Activated naive CD4-positive, alpha-beta T cell treated with anti-CD3 and anti-CD28 coated beads, Interleukin-2, amount 50 U/mL, for 24 hours (primary cell): ENCODE measurements at regions not wholly inside any gene's neighbourhood (a gene's known extent, or its start where the extent isn't known, plus 50 kb on each side); places are given as distances from the start of the nearest gene placed in this dataset.
A peak's percentile ranks its signal among the peaks of the same experiment; 100 is the strongest.

ENCODE experiments used
- H3K27ac Mint-ChIP-seq: one replicate; pipeline ENCODE4 v1.8.0; 2021; ENCODE audit warnings: mild to moderate bottlenecking, mixed read lengths
- H3K27me3 Mint-ChIP-seq: one replicate; pipeline ENCODE4 v1.8.0; 2021; ENCODE audit warnings: mixed read lengths
- H3K36me3 Mint-ChIP-seq: one replicate; pipeline ENCODE4 v1.8.0; 2021; ENCODE audit warnings: mixed read lengths
- H3K4me1 Mint-ChIP-seq: one replicate; pipeline ENCODE4 v1.8.0; 2021; ENCODE audit warnings: mixed read lengths
- H3K4me3 Mint-ChIP-seq: one replicate; pipeline ENCODE4 v1.8.0; 2021; ENCODE audit warnings: mild to moderate bottlenecking, mixed read lengths
- H3K9me3 Mint-ChIP-seq: one replicate; pipeline ENCODE4 v1.8.0; 2021; ENCODE audit warnings: mixed read lengths

DNA sequence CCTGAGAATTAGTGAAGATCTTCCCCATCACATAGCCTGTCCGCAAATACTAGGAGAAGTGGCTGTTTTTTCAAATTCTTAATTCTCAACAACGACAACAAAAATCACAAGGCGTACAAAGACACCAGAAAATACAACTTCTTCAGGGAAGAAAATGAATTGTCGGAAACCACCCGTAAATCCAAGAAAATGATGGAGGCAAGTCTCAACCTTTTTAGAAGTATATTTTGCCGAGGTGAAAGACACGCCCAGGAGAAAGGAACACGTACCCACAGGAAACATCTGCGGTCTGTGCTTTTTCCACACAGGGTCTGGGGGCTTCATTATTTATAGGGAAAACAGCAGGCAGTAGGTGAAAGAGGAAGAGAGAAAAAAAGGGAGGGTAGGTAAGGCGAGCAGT, 223.9 kb upstream of the GGTLC1 start:
- H3K4me3 Mint-ChIP-seq, result no peak overlapping the region
- peaks cover 6% of the 10 kb centered on the region for H3K4me1 Mint-ChIP-seq
- peaks cover 6% of the 10 kb centered on the region for H3K9me3 Mint-ChIP-seq
- H3K27me3 Mint-ChIP-seq, result peaks cover 33% of the 10 kb centered on the region
- peaks cover 1% of the 10 kb centered on the region for H3K36me3 Mint-ChIP-seq
- peak overlapping the region; percentile 15 for H3K27ac Mint-ChIP-seq

DNA sequence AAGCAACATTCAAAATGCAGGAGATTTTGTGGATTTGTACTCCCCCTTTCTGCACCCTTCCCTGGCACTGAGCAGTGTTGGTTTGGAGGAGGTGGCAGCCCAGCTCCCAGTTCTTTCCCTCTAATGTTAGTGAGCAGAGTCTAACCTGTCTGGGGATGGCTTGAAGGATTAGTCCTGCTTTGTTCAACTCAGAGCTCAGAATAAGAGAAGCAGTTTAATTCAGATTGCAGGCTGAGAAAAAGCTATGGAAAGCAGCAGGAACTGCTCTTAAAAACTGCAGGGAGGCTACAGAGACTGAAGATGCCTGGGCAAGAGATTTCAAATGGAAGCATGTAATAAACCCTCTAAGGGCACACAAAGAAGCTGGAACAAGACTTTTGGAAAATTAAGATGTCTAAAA, 223.4 kb upstream of the GGTLC1 start:
- Mint-ChIP-seq H3K4me1 (peaks cover 6% of the 10 kb centered on the region), H3K36me3 (peaks cover 1% of the 10 kb centered on the region), H3K27ac (no peak overlapping the region), H3K4me3 (no peak overlapping the region), H3K27me3 (peaks cover 33% of the 10 kb centered on the region), H3K9me3 (peaks cover 6% of the 10 kb centered on the region)

DNA sequence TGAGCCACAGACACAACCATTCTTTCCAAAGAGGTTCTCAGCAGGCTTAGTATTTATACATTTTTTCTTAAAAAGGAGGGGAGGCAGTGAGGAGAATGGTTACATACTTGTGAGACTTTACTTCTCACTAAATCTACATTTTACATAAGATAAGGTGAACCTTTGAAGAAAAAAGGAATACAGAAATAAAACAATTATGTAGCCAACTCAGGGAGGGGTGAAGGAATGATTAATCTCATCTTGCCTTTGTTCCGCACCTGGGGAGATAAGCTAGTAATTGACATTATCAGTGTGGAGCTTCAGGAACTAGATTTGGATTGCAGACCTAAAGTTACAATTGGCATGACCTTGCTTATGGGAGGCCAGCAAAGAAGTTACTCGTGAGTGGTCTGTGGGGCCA, 221.8 kb upstream of the GGTLC1 start:
- no peaks in the 10 kb centered on the region for H3K9me3 Mint-ChIP-seq
- no peak overlapping the region for H3K4me3 Mint-ChIP-seq
- peaks cover 25% of the 10 kb centered on the region for H3K27me3 Mint-ChIP-seq
- H3K27ac Mint-ChIP-seq, result no peak overlapping the region
- H3K4me1 Mint-ChIP-seq, result peaks cover 6% of the 10 kb centered on the region
- H3K36me3 Mint-ChIP-seq, result no peaks in the 10 kb centered on the region

DNA sequence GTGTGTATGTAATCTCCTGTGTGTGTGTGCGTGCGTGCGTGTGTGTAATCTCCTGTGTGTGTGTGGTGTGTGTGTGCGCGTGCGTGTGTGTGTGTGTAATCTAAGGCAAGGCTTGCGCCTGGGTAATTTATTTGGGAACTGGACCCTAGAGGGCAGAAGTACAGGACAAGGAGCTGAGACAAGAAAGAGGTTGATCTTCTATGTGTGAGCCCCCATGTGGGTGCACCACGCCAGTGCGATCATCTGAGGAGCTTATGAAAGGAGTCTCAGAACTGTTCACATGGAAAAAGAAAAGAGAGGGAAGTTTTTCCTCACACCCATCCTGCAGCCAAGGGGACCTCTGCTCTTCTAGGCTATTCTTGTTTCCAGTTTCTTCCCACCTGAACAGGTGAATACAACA, 220.1 kb upstream of the GGTLC1 start:
- Mint-ChIP-seq H3K4me1 (peaks cover 6% of the 10 kb centered on the region), H3K9me3 (no peaks in the 10 kb centered on the region), H3K27me3 (peaks cover 22% of the 10 kb centered on the region), H3K4me3 (no peak overlapping the region), H3K27ac (peak overlapping the region; percentile 8), H3K36me3 (no peaks in the 10 kb centered on the region)

DNA sequence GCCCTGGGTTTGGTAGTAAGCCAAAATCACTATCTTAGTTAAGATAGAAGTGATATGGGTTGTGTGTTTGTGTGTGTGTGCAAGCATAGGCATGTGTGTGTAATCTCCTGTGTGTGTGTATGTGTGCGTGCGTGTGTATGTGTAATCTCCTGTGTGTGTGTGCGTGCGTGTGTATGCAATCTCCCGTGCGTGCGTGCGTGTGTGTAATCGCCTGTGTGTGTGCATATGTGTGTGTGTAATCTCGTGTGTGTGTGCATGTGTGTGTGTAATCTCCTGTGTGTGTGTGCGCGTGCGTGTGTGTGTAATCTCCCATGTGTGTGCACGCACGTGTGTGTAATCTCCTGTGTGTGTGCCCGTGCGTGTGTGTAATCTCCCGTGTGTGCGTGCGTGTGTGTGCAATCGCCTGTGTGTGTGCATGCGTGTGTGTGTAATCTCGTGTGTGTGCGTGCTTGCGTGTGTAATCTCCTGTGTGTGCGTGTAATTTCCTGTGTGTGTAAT, 219.3 kb upstream of the GGTLC1 start:
- Mint-ChIP-seq H3K27ac (no peak overlapping the region), H3K27me3 (peaks cover 17% of the 10 kb centered on the region), H3K36me3 (no peaks in the 10 kb centered on the region), H3K9me3 (no peaks in the 10 kb centered on the region), H3K4me1 (peaks cover 6% of the 10 kb centered on the region), H3K4me3 (no peak overlapping the region)

DNA sequence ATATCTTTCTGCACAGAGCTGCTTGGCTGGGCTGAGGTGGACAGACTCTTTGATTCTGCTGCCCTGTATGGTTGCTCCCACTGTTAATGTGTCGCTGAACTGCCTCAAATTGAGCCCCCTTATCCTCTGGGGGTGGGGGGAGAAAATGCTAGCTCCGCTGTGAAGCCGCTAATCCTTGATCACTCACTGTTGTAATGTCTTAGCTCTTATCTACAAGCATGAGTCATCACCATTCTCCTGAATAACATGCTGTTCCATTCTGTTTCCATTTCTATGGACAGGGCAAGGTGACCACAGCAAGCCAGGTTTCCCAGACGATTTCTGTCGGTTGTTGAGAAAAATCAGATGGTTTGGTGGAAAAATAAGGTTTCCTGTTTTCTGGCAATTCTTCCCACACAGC, 218.4 kb upstream of the GGTLC1 start:
- H3K36me3 Mint-ChIP-seq, result no peaks in the 10 kb centered on the region
- H3K4me3 Mint-ChIP-seq, result no peak overlapping the region
- H3K4me1 Mint-ChIP-seq, result no peaks in the 10 kb centered on the region
- no peak overlapping the region for H3K27ac Mint-ChIP-seq
- H3K9me3 Mint-ChIP-seq, result no peaks in the 10 kb centered on the region
- H3K27me3 Mint-ChIP-seq, result peaks cover 8% of the 10 kb centered on the region

DNA sequence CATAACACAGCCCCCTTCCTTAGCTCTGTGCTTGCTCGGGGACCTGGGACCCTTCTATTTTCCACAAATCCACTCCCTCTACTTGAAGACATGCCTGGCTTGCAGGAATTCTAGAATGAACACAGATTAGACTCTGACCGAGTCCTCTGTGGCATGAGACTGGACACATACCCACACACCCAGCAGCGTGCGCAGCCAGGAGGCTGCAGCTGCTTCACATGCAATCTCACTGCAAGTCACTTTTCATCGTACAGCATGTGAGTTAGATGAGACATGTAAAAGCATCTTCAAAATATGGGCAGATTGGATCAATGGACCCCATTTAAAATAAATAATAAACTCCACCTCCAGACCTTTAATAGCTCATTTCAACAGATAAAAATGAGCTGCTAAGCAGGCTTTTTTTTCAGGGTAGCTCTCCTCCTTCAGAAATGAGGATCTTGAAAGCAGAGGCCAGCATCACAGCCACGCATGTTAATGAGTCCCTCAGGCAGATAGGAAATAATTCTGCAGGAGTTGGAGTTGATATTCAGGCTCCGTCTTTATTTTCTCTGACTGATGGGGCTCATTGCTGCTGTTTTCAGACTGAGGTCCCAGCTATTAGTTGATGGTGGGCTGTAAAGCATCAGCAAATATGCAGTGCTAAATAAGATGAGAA, 215.1 kb upstream of the GGTLC1 start:
- H3K27me3 Mint-ChIP-seq, result no peaks in the 10 kb centered on the region
- no peaks in the 10 kb centered on the region for H3K9me3 Mint-ChIP-seq
- H3K27ac Mint-ChIP-seq, result no peak overlapping the region
- no peak overlapping the region for H3K4me3 Mint-ChIP-seq
- no peaks in the 10 kb centered on the region for H3K36me3 Mint-ChIP-seq
- H3K4me1 Mint-ChIP-seq, result no peaks in the 10 kb centered on the region

DNA sequence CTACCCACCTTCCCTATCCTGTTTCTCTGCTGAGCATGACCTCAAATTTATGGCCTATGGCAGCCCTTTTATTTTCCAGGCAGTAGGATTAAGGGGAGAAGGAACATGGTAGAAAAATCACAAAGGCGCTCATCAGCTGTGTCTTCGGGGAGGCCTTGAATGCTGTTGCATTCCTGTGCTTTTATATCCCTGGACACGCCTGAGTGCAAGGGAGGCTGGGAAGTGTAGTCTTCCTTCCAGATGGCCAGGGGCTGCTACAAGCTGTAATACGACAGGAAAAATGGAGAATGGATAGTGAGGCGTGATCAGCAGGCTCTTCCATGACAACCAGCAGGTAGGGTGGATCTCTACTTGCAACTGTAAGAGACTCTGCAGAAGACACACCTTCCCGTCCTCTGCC, 210.9 kb upstream of the GGTLC1 start:
- no peak overlapping the region for H3K4me3 Mint-ChIP-seq
- H3K4me1 Mint-ChIP-seq, result no peaks in the 10 kb centered on the region
- no peaks in the 10 kb centered on the region for H3K36me3 Mint-ChIP-seq
- H3K27me3 Mint-ChIP-seq, result peaks cover 2% of the 10 kb centered on the region
- no peak overlapping the region for H3K27ac Mint-ChIP-seq
- no peaks in the 10 kb centered on the region for H3K9me3 Mint-ChIP-seq

DNA sequence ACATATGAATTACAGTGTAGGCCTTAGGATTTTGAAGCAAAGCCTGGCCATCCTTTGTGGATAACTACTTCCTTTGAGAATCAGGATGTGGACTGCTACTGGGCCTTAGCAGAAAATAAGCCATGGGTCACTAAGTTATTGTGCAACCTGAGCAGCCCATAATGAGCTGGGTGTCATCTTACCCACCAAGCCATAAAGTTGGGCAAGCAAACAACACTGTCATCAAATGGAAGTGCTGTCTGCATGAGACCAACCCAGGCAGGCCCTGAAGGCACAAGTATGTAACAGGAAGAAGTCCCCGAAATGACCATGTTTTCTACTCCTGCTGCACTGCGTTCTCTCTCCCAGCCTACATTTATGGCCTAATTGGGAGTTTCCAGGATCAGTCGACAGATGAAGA, 205.6 kb upstream of the GGTLC1 start:
- H3K36me3 Mint-ChIP-seq, result peaks cover 2% of the 10 kb centered on the region
- no peak overlapping the region for H3K27ac Mint-ChIP-seq
- H3K9me3 Mint-ChIP-seq, result no peaks in the 10 kb centered on the region
- peaks cover 4% of the 10 kb centered on the region for H3K27me3 Mint-ChIP-seq
- no peaks in the 10 kb centered on the region for H3K4me1 Mint-ChIP-seq
- H3K4me3 Mint-ChIP-seq, result no peak overlapping the region

DNA sequence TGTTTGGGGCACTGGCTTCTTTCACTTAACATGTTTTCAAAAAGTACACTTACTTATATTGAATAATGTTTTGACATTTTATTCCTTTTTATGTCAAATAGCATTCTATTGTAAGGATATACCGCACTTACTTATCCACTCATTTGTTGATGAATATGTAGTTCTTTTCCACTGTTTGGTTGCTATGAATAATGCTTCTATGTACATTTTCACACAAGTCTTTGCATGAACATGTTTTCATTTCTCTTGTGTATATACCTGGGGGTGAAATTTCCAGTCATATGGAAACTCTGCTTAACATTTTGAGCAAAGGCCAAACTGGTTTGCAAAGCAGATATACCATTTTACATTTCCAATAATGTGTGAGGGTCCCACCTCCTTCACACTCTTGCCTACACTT, 202.3 kb upstream of the GGTLC1 start:
- Mint-ChIP-seq H3K9me3 (no peaks in the 10 kb centered on the region), H3K36me3 (peaks cover 2% of the 10 kb centered on the region), H3K27ac (no peak overlapping the region), H3K4me1 (no peaks in the 10 kb centered on the region), H3K27me3 (peaks cover 2% of the 10 kb centered on the region), H3K4me3 (no peak overlapping the region)

DNA sequence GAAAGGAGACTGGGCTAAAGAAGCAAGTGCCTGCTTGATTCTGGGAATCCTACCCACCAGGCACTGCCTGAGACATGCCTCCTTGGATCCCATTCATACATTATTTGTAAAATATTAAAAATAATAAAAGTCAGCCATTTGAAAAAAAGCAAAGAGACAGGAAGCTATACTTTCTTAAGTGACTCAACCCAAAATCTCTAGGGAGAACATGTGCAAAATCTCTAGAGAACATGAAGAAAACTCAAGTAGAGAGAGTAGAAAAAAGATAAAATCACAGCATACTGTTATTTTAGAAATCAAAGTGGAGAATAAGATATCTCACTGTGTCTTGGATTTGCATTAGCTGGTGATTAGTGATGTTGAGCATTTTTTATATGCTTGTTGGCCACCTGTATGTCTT, 197.2 kb upstream of the GGTLC1 start:
- Mint-ChIP-seq H3K4me3 (no peak overlapping the region), H3K27ac (no peak overlapping the region)

DNA sequence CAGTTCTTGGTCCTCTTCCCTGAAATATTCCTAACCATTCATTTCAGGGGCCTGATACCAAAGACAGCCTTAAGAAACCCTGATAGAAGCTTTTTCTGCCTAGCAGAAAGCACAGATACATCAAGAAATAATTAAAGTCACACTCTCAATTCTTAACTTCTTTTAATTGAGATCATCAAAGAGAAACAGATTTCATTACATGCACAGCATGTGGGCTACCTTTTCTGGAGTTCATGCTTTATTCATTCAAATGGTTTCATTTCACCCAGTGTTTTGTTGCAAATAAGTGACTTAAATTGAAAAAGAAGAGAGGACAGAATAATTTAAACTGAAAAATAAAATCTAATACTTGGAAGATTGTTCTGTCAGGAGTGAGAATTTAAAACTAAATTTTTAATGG, 192.6 kb upstream of the GGTLC1 start:
- Mint-ChIP-seq H3K4me1 (no peaks in the 10 kb centered on the region), H3K9me3 (no peaks in the 10 kb centered on the region), H3K36me3 (no peaks in the 10 kb centered on the region), H3K27ac (no peak overlapping the region), H3K4me3 (no peak overlapping the region), H3K27me3 (peaks cover 4% of the 10 kb centered on the region)

More for the DNA sequence above, 197.2 kb upstream of the GGTLC1 start:
- peaks cover 2% of the 10 kb centered on the region for H3K27me3 Mint-ChIP-seq
- no peaks in the 10 kb centered on the region for H3K9me3 Mint-ChIP-seq
- peaks cover 2% of the 10 kb centered on the region for H3K36me3 Mint-ChIP-seq
- no peaks in the 10 kb centered on the region for H3K4me1 Mint-ChIP-seq

DNA sequence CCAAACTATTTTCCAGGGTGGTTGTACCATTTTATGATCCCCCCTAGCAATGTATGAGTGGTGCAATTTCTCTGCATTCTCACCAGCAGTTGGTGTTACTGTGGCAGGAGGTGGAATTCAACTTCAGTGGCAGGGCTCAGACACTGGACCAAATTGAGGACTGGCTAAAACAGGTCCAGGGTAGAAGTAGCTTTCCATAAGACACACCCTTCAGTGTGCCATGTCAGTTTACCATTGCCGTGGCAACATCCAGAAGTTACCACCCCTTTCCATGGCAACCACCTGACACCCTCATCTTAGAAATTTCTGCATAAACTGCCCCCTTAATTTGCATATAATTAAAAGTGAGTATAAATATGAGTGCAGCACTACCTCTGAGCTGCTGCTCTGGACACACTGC, 180.7 kb upstream of the GGTLC1 start:
- Mint-ChIP-seq H3K4me3 (no peak overlapping the region), H3K9me3 (peaks cover 7% of the 10 kb centered on the region), H3K36me3 (peaks cover 5% of the 10 kb centered on the region), H3K4me1 (no peaks in the 10 kb centered on the region), H3K27ac (no peak overlapping the region), H3K27me3 (peaks cover 5% of the 10 kb centered on the region)

DNA sequence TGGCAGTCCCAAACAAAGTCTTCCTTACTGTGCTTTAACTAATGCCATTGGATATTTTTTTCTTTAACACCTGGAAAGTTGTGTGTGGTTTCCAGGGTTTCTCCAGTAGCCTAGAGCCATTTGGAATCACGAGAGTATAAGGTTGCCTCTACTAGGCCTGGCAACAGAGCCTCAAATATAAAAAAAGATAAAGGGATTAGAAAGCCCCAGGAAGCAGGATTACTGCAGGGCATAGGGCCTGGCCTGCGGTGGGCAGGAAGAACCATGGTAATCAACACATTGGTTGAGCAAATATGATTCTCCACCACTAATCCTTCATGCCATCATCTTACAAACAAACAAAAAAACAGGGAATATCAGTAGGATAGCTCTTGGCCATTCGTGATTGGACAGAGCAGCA, 177.8 kb upstream of the GGTLC1 start:
- no peak overlapping the region for H3K4me3 Mint-ChIP-seq
- no peaks in the 10 kb centered on the region for H3K9me3 Mint-ChIP-seq
- no peak overlapping the region for H3K27ac Mint-ChIP-seq
- no peaks in the 10 kb centered on the region for H3K27me3 Mint-ChIP-seq
- H3K4me1 Mint-ChIP-seq, result no peaks in the 10 kb centered on the region
- no peaks in the 10 kb centered on the region for H3K36me3 Mint-ChIP-seq

DNA sequence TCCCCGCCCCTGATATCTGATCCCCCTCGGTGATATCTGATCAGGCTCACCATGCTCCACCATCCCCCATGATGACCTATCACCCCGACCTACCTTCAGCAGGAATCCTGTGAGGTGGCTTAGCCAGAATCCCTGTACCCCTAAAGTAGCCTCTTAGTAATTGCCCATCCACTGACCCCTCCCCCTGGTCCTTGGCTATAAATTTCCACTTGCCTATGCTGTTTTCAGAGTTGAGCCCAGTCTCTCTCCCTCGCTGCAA, 177.5 kb upstream of the GGTLC1 start:
- H3K27me3 Mint-ChIP-seq, result no peaks in the 10 kb centered on the region
- no peak overlapping the region for H3K4me3 Mint-ChIP-seq
- H3K9me3 Mint-ChIP-seq, result no peaks in the 10 kb centered on the region
- H3K4me1 Mint-ChIP-seq, result no peaks in the 10 kb centered on the region
- H3K27ac Mint-ChIP-seq, result no peak overlapping the region
- H3K36me3 Mint-ChIP-seq, result no peaks in the 10 kb centered on the region

DNA sequence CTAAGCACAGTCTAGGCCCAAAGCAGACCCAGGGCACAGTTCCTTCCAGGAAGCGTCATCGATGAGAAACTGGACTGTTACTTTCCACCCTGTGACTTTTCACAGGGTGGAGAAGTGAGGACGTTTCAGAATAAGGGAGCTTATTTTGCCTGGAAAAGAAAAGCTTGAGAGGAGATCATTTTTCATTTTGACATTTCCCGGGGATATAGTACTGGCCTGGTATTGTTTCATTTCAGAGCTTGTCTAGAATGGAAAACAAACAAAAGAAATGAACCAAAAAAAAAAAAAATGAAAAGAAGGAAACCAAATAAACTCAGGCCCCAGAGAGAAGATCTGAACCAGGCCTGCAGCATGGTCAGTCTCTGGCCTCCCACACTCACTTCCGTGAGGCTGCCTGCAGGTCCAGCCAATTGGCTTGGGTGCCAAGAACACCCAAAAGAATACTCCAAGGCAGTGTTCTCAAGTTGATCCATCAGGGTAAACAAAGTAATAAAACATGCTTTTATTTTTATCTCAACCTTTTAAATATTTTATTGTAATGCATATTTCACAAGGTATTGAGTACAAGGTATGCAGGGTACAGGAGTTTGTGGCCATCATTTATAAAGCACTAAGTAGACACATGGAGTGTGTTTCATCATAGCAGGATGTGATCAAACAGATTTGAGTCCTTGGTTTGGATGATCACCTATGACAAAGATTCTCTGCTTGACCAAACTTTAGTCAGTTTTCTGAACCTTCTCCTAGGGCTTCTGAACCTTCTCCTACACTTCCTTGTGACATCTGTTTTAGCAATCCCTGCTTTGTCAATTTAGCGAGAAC, 176.9 kb upstream of the GGTLC1 start:
- Mint-ChIP-seq H3K36me3 (no peaks in the 10 kb centered on the region), H3K27me3 (no peaks in the 10 kb centered on the region), H3K4me1 (no peaks in the 10 kb centered on the region), H3K4me3 (no peak overlapping the region), H3K27ac (no peak overlapping the region), H3K9me3 (no peaks in the 10 kb centered on the region)

DNA sequence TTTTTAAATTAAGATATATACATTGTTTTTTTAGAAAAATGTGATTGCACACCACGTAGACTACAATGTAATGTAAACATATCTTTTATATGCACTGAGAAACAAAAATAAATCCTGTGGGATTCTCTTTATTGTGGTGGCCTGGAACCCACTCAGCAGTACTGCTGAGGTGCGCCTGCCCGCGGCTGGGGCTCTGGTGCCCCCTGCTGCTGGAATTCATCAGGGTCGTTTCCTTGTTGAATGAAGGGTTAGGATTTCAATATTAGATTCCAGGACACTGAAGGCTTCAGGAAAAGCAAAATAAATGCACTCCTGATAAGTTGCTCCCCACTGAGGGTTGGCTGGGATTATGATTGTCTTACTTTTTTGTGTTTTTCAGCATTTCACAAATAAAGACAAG, 175.8 kb upstream of the GGTLC1 start:
- Mint-ChIP-seq H3K27me3 (no peaks in the 10 kb centered on the region), H3K4me1 (no peaks in the 10 kb centered on the region), H3K27ac (no peak overlapping the region), H3K4me3 (no peak overlapping the region), H3K9me3 (no peaks in the 10 kb centered on the region), H3K36me3 (no peaks in the 10 kb centered on the region)
